ENCODE measurements at regions not wholly inside any gene's neighbourhood (a gene's known extent, or its start where the extent isn't known, plus 50 kb on each side); places are given as distances from the start of the nearest gene placed in this dataset.

DNA sequence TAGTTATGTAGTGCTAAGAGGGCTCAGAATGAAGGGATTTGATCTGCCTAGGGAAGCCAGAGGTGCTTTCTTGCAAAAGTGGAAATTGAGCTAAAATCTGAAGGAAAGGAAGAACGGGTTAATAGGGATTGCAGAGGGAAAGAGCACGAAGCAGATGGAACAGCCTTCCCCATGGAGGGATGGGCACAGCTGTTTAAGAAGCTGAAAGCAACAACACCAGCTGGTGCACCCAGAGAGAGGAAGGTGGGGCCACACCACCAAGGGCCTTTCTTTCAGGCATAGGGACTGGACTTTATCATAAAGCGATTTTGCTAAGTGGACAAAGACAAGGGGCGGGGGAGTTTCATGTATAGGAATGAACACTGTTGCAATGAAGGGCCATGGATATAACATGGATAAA lies 65.8 kb upstream of the SNRPB2 start:
- TF ChIP-seq RAD21 (conservative IDR thresholded peaks at IDR 0.05) (no peak), SMC3 (conservative IDR thresholded peaks at IDR 0.05; ENCODE audit: poor library complexity) (no peak), POLR2AphosphoS5 (IDR thresholded peaks at IDR 0.05) (no peak), MXI1 (conservative IDR thresholded peaks at IDR 0.05; ENCODE audit: poor library complexity, severe bottlenecking) (no peak), TAF1 (IDR thresholded peaks at IDR 0.05; ENCODE audit: low read depth) (no peak)
- TF ChIP-seq, protein P1, sequence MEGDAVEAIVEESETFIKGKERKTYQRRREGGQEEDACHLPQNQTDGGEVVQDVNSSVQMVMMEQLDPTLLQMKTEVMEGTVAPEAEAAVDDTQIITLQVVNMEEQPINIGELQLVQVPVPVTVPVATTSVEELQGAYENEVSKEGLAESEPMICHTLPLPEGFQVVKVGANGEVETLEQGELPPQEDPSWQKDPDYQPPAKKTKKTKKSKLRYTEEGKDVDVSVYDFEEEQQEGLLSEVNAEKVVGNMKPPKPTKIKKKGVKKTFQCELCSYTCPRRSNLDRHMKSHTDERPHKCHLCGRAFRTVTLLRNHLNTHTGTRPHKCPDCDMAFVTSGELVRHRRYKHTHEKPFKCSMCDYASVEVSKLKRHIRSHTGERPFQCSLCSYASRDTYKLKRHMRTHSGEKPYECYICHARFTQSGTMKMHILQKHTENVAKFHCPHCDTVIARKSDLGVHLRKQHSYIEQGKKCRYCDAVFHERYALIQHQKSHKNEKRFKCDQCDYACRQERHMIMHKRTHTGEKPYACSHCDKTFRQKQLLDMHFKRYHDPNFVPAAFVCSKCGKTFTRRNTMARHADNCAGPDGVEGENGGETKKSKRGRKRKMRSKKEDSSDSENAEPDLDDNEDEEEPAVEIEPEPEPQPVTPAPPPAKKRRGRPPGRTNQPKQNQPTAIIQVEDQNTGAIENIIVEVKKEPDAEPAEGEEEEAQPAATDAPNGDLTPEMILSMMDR (IDR thresholded peaks at IDR 0.05; ENCODE audit: poor library complexity, severe bottlenecking) = no peak
- TF ChIP-seq, protein P2, sequence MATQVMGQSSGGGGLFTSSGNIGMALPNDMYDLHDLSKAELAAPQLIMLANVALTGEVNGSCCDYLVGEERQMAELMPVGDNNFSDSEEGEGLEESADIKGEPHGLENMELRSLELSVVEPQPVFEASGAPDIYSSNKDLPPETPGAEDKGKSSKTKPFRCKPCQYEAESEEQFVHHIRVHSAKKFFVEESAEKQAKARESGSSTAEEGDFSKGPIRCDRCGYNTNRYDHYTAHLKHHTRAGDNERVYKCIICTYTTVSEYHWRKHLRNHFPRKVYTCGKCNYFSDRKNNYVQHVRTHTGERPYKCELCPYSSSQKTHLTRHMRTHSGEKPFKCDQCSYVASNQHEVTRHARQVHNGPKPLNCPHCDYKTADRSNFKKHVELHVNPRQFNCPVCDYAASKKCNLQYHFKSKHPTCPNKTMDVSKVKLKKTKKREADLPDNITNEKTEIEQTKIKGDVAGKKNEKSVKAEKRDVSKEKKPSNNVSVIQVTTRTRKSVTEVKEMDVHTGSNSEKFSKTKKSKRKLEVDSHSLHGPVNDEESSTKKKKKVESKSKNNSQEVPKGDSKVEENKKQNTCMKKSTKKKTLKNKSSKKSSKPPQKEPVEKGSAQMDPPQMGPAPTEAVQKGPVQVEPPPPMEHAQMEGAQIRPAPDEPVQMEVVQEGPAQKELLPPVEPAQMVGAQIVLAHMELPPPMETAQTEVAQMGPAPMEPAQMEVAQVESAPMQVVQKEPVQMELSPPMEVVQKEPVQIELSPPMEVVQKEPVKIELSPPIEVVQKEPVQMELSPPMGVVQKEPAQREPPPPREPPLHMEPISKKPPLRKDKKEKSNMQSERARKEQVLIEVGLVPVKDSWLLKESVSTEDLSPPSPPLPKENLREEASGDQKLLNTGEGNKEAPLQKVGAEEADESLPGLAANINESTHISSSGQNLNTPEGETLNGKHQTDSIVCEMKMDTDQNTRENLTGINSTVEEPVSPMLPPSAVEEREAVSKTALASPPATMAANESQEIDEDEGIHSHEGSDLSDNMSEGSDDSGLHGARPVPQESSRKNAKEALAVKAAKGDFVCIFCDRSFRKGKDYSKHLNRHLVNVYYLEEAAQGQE (IDR thresholded peaks at IDR 0.05; ENCODE audit: borderline replicate concordance) = no peak
- H3K4me3 ChIP-seq (ENCODE audit: low read length) = no peak overlapping the region
- H3K27ac ChIP-seq (ENCODE audit: low read length) = no peak overlapping the region
- H2AFZ ChIP-seq (ENCODE audit: low read depth, low read length) = no peak overlapping the region
- H3K36me3 ChIP-seq (ENCODE audit: insufficient read depth, low read length) = no peaks in the 10 kb centered on the region
- no peak overlapping the region for H3K9ac ChIP-seq (ENCODE audit: low read length)
- H3K27me3 ChIP-seq (ENCODE audit: insufficient read depth, low read depth, low read length) = no peaks in the 10 kb centered on the region
- H3K9me2 ChIP-seq (ENCODE audit: insufficient read depth, low read length) = no peaks in the 10 kb centered on the region
- H4K20me1 ChIP-seq (ENCODE audit: insufficient read depth) = no peaks in the 10 kb centered on the region
- no peaks in the 10 kb centered on the region for H3K79me2 ChIP-seq (replicated peaks; ENCODE audit: insufficient read depth, low read length)
- H3K4me2 ChIP-seq (ENCODE audit: low read length) = no peak overlapping the region
- H3K9me3 ChIP-seq (ENCODE audit: low read length) = no peaks in the 10 kb centered on the region
- no peaks in the 10 kb centered on the region for H3F3A ChIP-seq (ENCODE audit: insufficient read depth, low read length, poor library complexity, severe bottlenecking)

DNA sequence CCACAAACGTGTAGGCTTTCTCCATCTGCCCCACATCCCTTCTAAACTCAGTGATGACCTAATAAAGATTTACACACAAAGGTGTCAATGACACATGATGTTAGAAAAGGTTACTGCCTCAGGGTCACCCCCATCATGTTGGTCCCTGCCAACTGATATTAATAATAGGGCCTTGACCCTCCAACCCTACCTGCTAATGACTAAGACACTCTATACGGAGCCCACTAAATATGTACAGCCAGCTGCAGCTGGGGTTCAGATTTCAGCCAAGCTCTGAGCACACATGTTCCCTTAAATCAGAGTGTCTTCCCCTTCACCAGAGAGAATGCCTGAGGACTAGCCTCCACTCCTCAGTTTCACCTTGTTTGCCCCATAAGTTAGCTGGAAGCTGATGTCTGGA lies 67.4 kb upstream of the SNRPB2 start:
- H3K4me3 ChIP-seq (ENCODE audit: low read length) = no peak overlapping the region
- H3K9ac ChIP-seq (ENCODE audit: low read length) = no peak overlapping the region
- H3K27ac ChIP-seq (ENCODE audit: low read length) = no peak overlapping the region
- no peaks in the 10 kb centered on the region for H3K79me2 ChIP-seq (replicated peaks; ENCODE audit: insufficient read depth, low read length)
- H2AFZ ChIP-seq (ENCODE audit: low read depth, low read length) = no peak overlapping the region
- H3K27me3 ChIP-seq (ENCODE audit: insufficient read depth, low read depth, low read length) = no peaks in the 10 kb centered on the region
- no peaks in the 10 kb centered on the region for H3K9me2 ChIP-seq (ENCODE audit: insufficient read depth, low read length)
- H3K36me3 ChIP-seq (ENCODE audit: insufficient read depth, low read length) = no peaks in the 10 kb centered on the region
- no peaks in the 10 kb centered on the region for H4K20me1 ChIP-seq (ENCODE audit: insufficient read depth)
- no peaks in the 10 kb centered on the region for H3K9me3 ChIP-seq (ENCODE audit: low read length)
- H3K4me2 ChIP-seq (ENCODE audit: low read length) = no peak overlapping the region
- TF ChIP-seq TAF1 (IDR thresholded peaks at IDR 0.05; ENCODE audit: low read depth) (no peak), EP300 (conservative IDR thresholded peaks at IDR 0.05; ENCODE audit: poor library complexity, severe bottlenecking) (no peak), SMC3 (conservative IDR thresholded peaks at IDR 0.05; ENCODE audit: poor library complexity) (no peak), MXI1 (conservative IDR thresholded peaks at IDR 0.05; ENCODE audit: poor library complexity, severe bottlenecking) (no peak), RAD21 (conservative IDR thresholded peaks at IDR 0.05) (no peak), POLR2AphosphoS5 (IDR thresholded peaks at IDR 0.05) (no peak), EZH2 (IDR thresholded peaks at IDR 0.05; ENCODE audit: borderline replicate concordance, insufficient read depth, low read length, poor library complexity, severe bottlenecking) (no peak)
- TF ChIP-seq, protein P2 (IDR thresholded peaks at IDR 0.05; ENCODE audit: borderline replicate concordance) = no peak
- TF ChIP-seq, protein P1 (IDR thresholded peaks at IDR 0.05; ENCODE audit: poor library complexity, severe bottlenecking) = no peak
- H3F3A ChIP-seq (ENCODE audit: insufficient read depth, low read length, poor library complexity, severe bottlenecking) = no peaks in the 10 kb centered on the region

Measured in neural cell (in vitro differentiated cells).